Aorta (tissue), 5 donors: ENCODE measurements at regions not wholly inside any gene's neighbourhood (a gene's known extent, or its start where the extent isn't known, plus 50 kb on each side); places are given as distances from the start of the nearest gene placed in this dataset.
"Not testable (repeated sequence)": the region's sequence is repeated elsewhere in the genome, so short reads cannot be mapped to it uniquely, and the experiment has no call there.

Experiments used
- ATAC-seq: fragments of 200-7000 bp; cut with Tn5 transposase; one replicate; pipeline ENCODE4 v1.9.1; 2022; ENCODE audit warnings: moderate library complexity; ENCODE audit not compliant: low FRiP score
- DNase-seq, 2 donors: peaks; one replicate each; pipeline ENCODE4 v3.0.0-alpha.2; 2020
- H3K27ac ChIP-seq, 2 donors: one replicate each; pipeline ENCODE4 v1.5.1; 2013; ENCODE audit warnings: low read length in 2 of 2, mild to moderate bottlenecking in 2 of 2, moderate library complexity in 2 of 2, control low read depth in 1 of 2, inconsistent platforms in 1 of 2, low read depth in 1 of 2
- H3K27me3 ChIP-seq, 2 donors: one replicate each; pipeline ENCODE4 v1.6.1; 2013; ENCODE audit warnings: control low read depth in 1 of 2, low read length in 1 of 2, mild to moderate bottlenecking in 1 of 2, moderate library complexity in 1 of 2; ENCODE audit not compliant: insufficient read depth in 2 of 2, control insufficient read depth in 1 of 2
- H3K36me3 ChIP-seq, 2 donors: one replicate each; pipeline ENCODE4 v1.6.1; 2013; ENCODE audit warnings: control low read depth in 1 of 2, low read length in 1 of 2, mild to moderate bottlenecking in 1 of 2; ENCODE audit not compliant: insufficient read depth in 2 of 2, control insufficient read depth in 1 of 2
- H3K4me1 ChIP-seq, 2 donors: one replicate each; pipeline ENCODE4 v1.6.1; 2013; ENCODE audit warnings: low read length in 2 of 2, control low read depth in 1 of 2, mild to moderate bottlenecking in 1 of 2, moderate library complexity in 1 of 2; ENCODE audit not compliant: insufficient read depth in 2 of 2, control insufficient read depth in 1 of 2
- H3K4me3 ChIP-seq, 2 donors: one replicate each; pipeline ENCODE4 v1.5.1; 2013; ENCODE audit warnings: low read length in 2 of 2, control low read depth in 1 of 2, mild to moderate bottlenecking in 1 of 2
- H3K9me3 ChIP-seq: one replicate; pipeline ENCODE4 v1.6.1; 2013; ENCODE audit warnings: mild to moderate bottlenecking, low read length; ENCODE audit not compliant: control insufficient read depth
- WGBS, 2 donors: extraction: QIAGEN DNeasy Blood & Tissue Kit; methylation state at CpG; one replicate each; pipeline ENCODE4 v1.1.7; 2013; 5-methylcytosine and 5-hydroxymethylcytosine counted together
- intact Hi-C, 2 donors: fragments of 100-400 bp; cut with DNase I; formaldehyde crosslinking; loops; one replicate each; pipeline versions ENCODE4 v1.14.2 to v1.15.0; 2022
- donor health status: healthy with polysubstance abuse.
- donor health status: Bipolar disorder and iron deficiency.
- donor health status: DM: no; HTN: no; CAD: no.
- donor health status: DM: no; HTN: no; CAD: no.
- donor health status: DM: yes; HTN: yes; CAD: no.

- H3K9me3 ChIP-seq, H3K4me3 ChIP-seq, DNase-seq, H3K27ac ChIP-seq, ATAC-seq, intact Hi-C loops, H3K36me3 ChIP-seq, H3K27me3 ChIP-seq, H3K4me1 ChIP-seq: not testable (repeated sequence)
- 89 to 94% methylated on average over 4 of the region's 4 CpGs for WGBS, 2 donors
These were observed 469.4 kb upstream of the SPRY2 start for GRCh38 chr13:80810294-80810693.

- intact Hi-C loops: no loop called here
- ATAC-seq (no peak), DNase-seq (no peak)
- H3K36me3 ChIP-seq: no peaks in the 10 kb centered on the region
- no peaks in the 10 kb centered on the region for H3K27me3 ChIP-seq
- H3K4me1 ChIP-seq: no peaks in the 10 kb centered on the region
- no peaks in the 10 kb centered on the region for H3K9me3 ChIP-seq
- 73 to 78% methylated on average over 3 of the region's 3 CpGs for WGBS, 2 donors
- no peak overlapping the region for H3K27ac ChIP-seq
- H3K4me3 ChIP-seq: no peak overlapping the region
These were observed 462.0 kb upstream of the SPRY2 start for GRCh38 chr13:80802946-80803345.

GRCh38 chr13:80798576-80799133 is 457.7 kb upstream of the SPRY2 start:
- no peaks in the 10 kb centered on the region for H3K27me3 ChIP-seq
- no peaks in the 10 kb centered on the region for H3K36me3 ChIP-seq
- ATAC-seq: no peak
- 83 to 84% methylated on average over 1 of the region's 1 CpG for WGBS, 2 donors
- H3K4me3 ChIP-seq: no peak overlapping the region
- intact Hi-C loops: no loop called here
- DNase-seq: no peak
- no peaks in the 10 kb centered on the region for H3K9me3 ChIP-seq
- H3K4me1 ChIP-seq: no peaks in the 10 kb centered on the region
- no peak overlapping the region for H3K27ac ChIP-seq

GRCh38 chr13:80787604-80788003 is 446.7 kb upstream of the SPRY2 start:
- H3K27me3 ChIP-seq: no peaks in the 10 kb centered on the region
- WGBS, 2 donors: 70 to 91% methylated on average over 1 of the region's 1 CpG
- no peak overlapping the region for H3K4me3 ChIP-seq
- intact Hi-C loops: no loop called here
- no peaks in the 10 kb centered on the region for H3K36me3 ChIP-seq
- DNase-seq (no peak), ATAC-seq (no peak)
- H3K4me1 ChIP-seq: no peaks in the 10 kb centered on the region
- no peaks in the 10 kb centered on the region for H3K9me3 ChIP-seq
- H3K27ac ChIP-seq: no peak overlapping the region

- WGBS, 2 donors: 83 to 86% methylated on average over 3 of the region's 3 CpGs
- Histone ChIP-seq H3K36me3 (no peaks in the 10 kb centered on the region), H3K4me1 (no peaks in the 10 kb centered on the region), H3K27ac (no peak overlapping the region), H3K27me3 (no peaks in the 10 kb centered on the region), H3K9me3 (no peaks in the 10 kb centered on the region), H3K4me3 (no peak overlapping the region)
- intact Hi-C loops: no loop called here
- DNase-seq (no peak), ATAC-seq (no peak)
These were observed 443.1 kb upstream of the SPRY2 start for GRCh38 chr13:80783926-80784565.

GRCh38 chr13:80782441-80782840 is 441.5 kb upstream of the SPRY2 start:
- Histone ChIP-seq H3K9me3 (no peaks in the 10 kb centered on the region), H3K36me3 (no peaks in the 10 kb centered on the region), H3K27ac (no peak overlapping the region), H3K4me3 (no peak overlapping the region), H3K4me1 (no peaks in the 10 kb centered on the region), H3K27me3 (no peaks in the 10 kb centered on the region)
- DNase-seq (no peak), ATAC-seq (no peak)
- 43 to 70% methylated on average over 1 of the region's 1 CpG for WGBS, 2 donors
- intact Hi-C loops: no loop called here

GRCh38 chr13:80778297-80778696 is 437.4 kb upstream of the SPRY2 start:
- DNase-seq: no peak
- Histone ChIP-seq H3K4me1 (no peaks in the 10 kb centered on the region), H3K27ac (no peak overlapping the region), H3K27me3 (no peaks in the 10 kb centered on the region), H3K36me3 (no peaks in the 10 kb centered on the region), H3K9me3 (no peaks in the 10 kb centered on the region), H3K4me3 (no peak overlapping the region)
- ATAC-seq: no peak
- 90 to 100% methylated on average over 1 of the region's 1 CpG for WGBS, 2 donors
- intact Hi-C loops: no loop called here

GRCh38 chr13:80757694-80758093 is 416.8 kb upstream of the SPRY2 start:
- Histone ChIP-seq H3K36me3 (no peaks in the 10 kb centered on the region), H3K9me3 (no peaks in the 10 kb centered on the region), H3K27me3 (no peaks in the 10 kb centered on the region), H3K27ac (no peak overlapping the region), H3K4me3 (no peak overlapping the region), H3K4me1 (no peaks in the 10 kb centered on the region)
- ATAC-seq: no peak
- no peak for DNase-seq
- intact Hi-C loops: no loop called here

- WGBS, 2 donors: 74 to 85% methylated on average over 1 of the region's 1 CpG
These were observed 415.0 kb upstream of the SPRY2 start for GRCh38 chr13:80755910-80756309.

More at GRCh38 chr13:80755910-80756309, 415.0 kb upstream of the SPRY2 start:
- Histone ChIP-seq H3K36me3 (no peaks in the 10 kb centered on the region), H3K9me3 (no peaks in the 10 kb centered on the region), H3K27ac (no peak overlapping the region), H3K4me3 (no peak overlapping the region), H3K4me1 (no peaks in the 10 kb centered on the region), H3K27me3 (no peaks in the 10 kb centered on the region)
- intact Hi-C loops: no loop called here
- ATAC-seq (no peak), DNase-seq (no peak)
